HCT116 (cell line): ENCODE measurements at regions not wholly inside any gene's neighbourhood (a gene's known extent, or its start where the extent isn't known, plus 50 kb on each side); places are given as distances from the start of the nearest gene placed in this dataset.

ENCODE experiments used
- ATAC-seq: fragments of 200-7000 bp; cut with Tn5 transposase; 2 replicates; pipeline ENCODE4 v1.9.1; 2020; ENCODE audit warnings: mild to moderate bottlenecking, moderate library complexity
- BruUV-seq: library from RNA; stranded (reverse); fragments of 400-500 nt; replicated peaks from 2 replicates; lab custom pipeline; 2021; lab: Mats Ljungman, UMichigan
- CTCF ChIA-PET: fragments of 300-600 bp; sonication (Branson Sonifier 250); formaldehyde crosslinking; loops from one replicate; lab custom pipeline; 2021; ENCODE audit warnings: antibody characterized with exemption; lab: Charles Lee
- POLR2A ChIA-PET: fragments of 300-600, 350-600 bp; sonication (Branson Sonifier 250); formaldehyde crosslinking; loops from one replicate; lab custom pipeline; 2021; ENCODE audit warnings: antibody characterized with exemption; lab: Charles Lee
- RAD21 ChIA-PET, 2 experiments: fragments of 300-600 bp; sonication (Branson Sonifier 250); formaldehyde crosslinking; loops; one replicate each; lab custom pipeline; 2023; ENCODE audit warnings: low total read pairs in 2 of 2; ENCODE audit not compliant: uncharacterized antibody in 2 of 2, unreplicated experiment in 2 of 2, low non-redundant PET in 1 of 2; lab: Charles Lee
- DNase-seq: peaks from one replicate; pipeline ENCODE4 v3.0.0-alpha.2; 2010; ENCODE audit warnings: low read depth, low spot score
- H2AFZ ChIP-seq: fragments of 200-600 bp; shearing (Covaris generic), sonication (generic); 2 replicates; pipeline ENCODE4 v1.6.1; 2017; ENCODE audit warnings: low read depth, mixed run types, mixed read lengths, antibody characterized with exemption, low read length; ENCODE audit not compliant: poor library complexity, severe bottlenecking
- H3K27ac ChIP-seq: 2 replicates; pipeline ENCODE4 v1.5.1; 2012; ENCODE audit warnings: low read depth, low read length
- H3K27me3 ChIP-seq: fragments of 200-600 bp; sonication (generic); 2 replicates; pipeline ENCODE4 v1.6.1; 2016; ENCODE audit warnings: mixed run types, low read length, mixed read lengths; ENCODE audit not compliant: insufficient read depth
- H3K36me3 ChIP-seq, 2 experiments: fragments of 200-500 bp in 1 of 2; fragments of 200-600 bp in 1 of 2; sonication (Bioruptor generic) in 1 of 2; sonication (generic) in 1 of 2; 2 replicates each; pipeline versions ENCODE4 v1.5.1 to v1.6.1; 2014 to 2016; ENCODE audit warnings: low read length in 2 of 2, inconsistent platforms in 1 of 2, mixed read lengths in 1 of 2, mixed run types in 1 of 2; ENCODE audit not compliant: insufficient read depth in 2 of 2, control insufficient read depth in 1 of 2
- H3K4me1 ChIP-seq, 2 experiments: fragments of 200-600 bp in 1 of 2; sonication (generic) in 1 of 2; 2 replicates each; pipeline versions ENCODE4 v1.5.1 to v1.6.1; 2012 to 2017; ENCODE audit warnings: low read length in 2 of 2, inconsistent platforms in 1 of 2, mild to moderate bottlenecking in 1 of 2, mixed read lengths in 1 of 2, mixed run types in 1 of 2, moderate library complexity in 1 of 2; ENCODE audit not compliant: insufficient read depth in 2 of 2, control insufficient read depth in 1 of 2
- H3K4me2 ChIP-seq: fragments of 200-600 bp; sonication (generic); 2 replicates; pipeline ENCODE4 v1.6.1; 2017; ENCODE audit warnings: mixed run types, low read length, mixed read lengths
- H3K4me3 ChIP-seq, 2 experiments: fragments of 200-600 bp in 1 of 2; sonication (generic) in 1 of 2; replicated peaks in 1 of 2; 2 replicates each; pipeline ENCODE4 v1.5.1; 2011 to 2016; ENCODE audit warnings: low read length in 2 of 2, control low read depth in 1 of 2, low read depth in 1 of 2, mild to moderate bottlenecking in 1 of 2, mixed read lengths in 1 of 2, mixed run types in 1 of 2
- H3K79me2 ChIP-seq: fragments of 200-600 bp; sonication (generic); 2 replicates; pipeline ENCODE4 v1.6.1; 2017; ENCODE audit warnings: mild to moderate bottlenecking, mixed run types, low read length, moderate library complexity, mixed read lengths; ENCODE audit not compliant: insufficient read depth
- H3K9ac ChIP-seq: fragments of 200-600 bp; sonication (generic); 2 replicates; pipeline ENCODE4 v1.6.1; 2016; ENCODE audit warnings: low read length, mixed read lengths
- H3K9me2 ChIP-seq: fragments of 200-600 bp; sonication (generic), shearing (Covaris generic); 2 replicates; pipeline ENCODE4 v1.6.1; 2017; ENCODE audit warnings: mixed run types, mild to moderate bottlenecking, moderate library complexity; ENCODE audit not compliant: insufficient read depth
- H3K9me3 ChIP-seq, 2 experiments: fragments of 200-500 bp in 1 of 2; fragments of 200-600 bp in 1 of 2; sonication (Bioruptor generic) in 1 of 2; sonication (generic) in 1 of 2; 2 replicates each; pipeline ENCODE4 v1.6.1; 2014 to 2017; ENCODE audit warnings: low read length in 2 of 2, mixed read lengths in 2 of 2, inconsistent platforms in 1 of 2, low read depth in 1 of 2, mild to moderate bottlenecking in 1 of 2, mixed run types in 1 of 2, moderate library complexity in 1 of 2; ENCODE audit not compliant: control insufficient read depth in 1 of 2, insufficient read depth in 1 of 2
- H4K20me1 ChIP-seq: fragments of 200-600 bp; sonication (generic), shearing (Covaris generic); 2 replicates; pipeline ENCODE4 v1.6.1; 2017; ENCODE audit warnings: mixed run types, mild to moderate bottlenecking, moderate library complexity; ENCODE audit not compliant: insufficient read depth
- CBX3 ChIP-seq: IDR thresholded peaks from 2 replicates; pipeline ENCODE4 v1.6.1; 2012; ENCODE audit warnings: low read depth
- CTCF ChIP-seq, 3 experiments: fragments of 200-600 bp in 1 of 3; sonication (generic) in 1 of 3; IDR thresholded peaks in 2 of 3; conservative IDR thresholded peaks in 1 of 3; 2 replicates each; pipeline ENCODE4 v1.5.1; 2012 to 2017; ENCODE audit warnings: low read depth in 2 of 3, low read length in 2 of 3, antibody characterized with exemption in 1 of 3, borderline replicate concordance in 1 of 3, control low read depth in 1 of 3, mild to moderate bottlenecking in 1 of 3, mixed read lengths in 1 of 3, mixed run types in 1 of 3, moderate library complexity in 1 of 3; ENCODE audit not compliant: insufficient read depth in 1 of 3
- ELF1 ChIP-seq: IDR thresholded peaks from 2 replicates; pipeline ENCODE4 v1.6.1; 2012; ENCODE audit warnings: low read depth, borderline replicate concordance
- FOSL1 ChIP-seq: IDR thresholded peaks from 2 replicates; pipeline ENCODE4 v1.6.1; 2012; ENCODE audit warnings: low read depth
- REST ChIP-seq: IDR thresholded peaks from 2 replicates; pipeline ENCODE4 v1.6.1; 2012; ENCODE audit warnings: low read depth
- SIN3A ChIP-seq: IDR thresholded peaks from 2 replicates; pipeline ENCODE4 v1.6.1; 2012; ENCODE audit warnings: low read depth
- SRF ChIP-seq: IDR thresholded peaks from 2 replicates; pipeline ENCODE4 v1.6.1; 2012; ENCODE audit warnings: low read depth
- ZBTB33 ChIP-seq: IDR thresholded peaks from 2 replicates; pipeline ENCODE4 v1.6.1; 2011; ENCODE audit warnings: mild to moderate bottlenecking, low read length, moderate library complexity; ENCODE audit not compliant: insufficient replicate concordance; ENCODE audit errors: extremely low read depth
- ZFX ChIP-seq: fragments of 450-650 bp; IDR thresholded peaks from 2 replicates; pipeline ENCODE4 v1.6.1; 2017
- intact Hi-C: fragments of 100-400 bp; cut with micrococcal nuclease; formaldehyde crosslinking; loops from 2 replicates; pipeline ENCODE4 v1.10.0; 2022

- no peaks in the 10 kb centered on the region for H3K27me3 ChIP-seq
- DNase-seq = no peak
- no peaks in the 10 kb centered on the region for H3K36me3 ChIP-seq
- no peak overlapping the region for H3K4me2 ChIP-seq
- no peak overlapping the region for H3K27ac ChIP-seq
- BruUV-seq = no TSS peak
- H3K9me3 ChIP-seq = peaks cover 0 to 26% of the 10 kb centered on the region in 2 experiments; a peak in 2 of 4 replicates
- TF ChIP-seq FOSL1 (no peak), SIN3A (no peak), SRF (no peak), ZFX (no peak), ZBTB33 (no peak)
- H4K20me1 ChIP-seq = no peaks in the 10 kb centered on the region
- H3K4me3 ChIP-seq = no peak overlapping the region
- no peaks in the 10 kb centered on the region for H3K79me2 ChIP-seq
- intact Hi-C loops = no loop called here
- no peak overlapping the region for H2AFZ ChIP-seq
- no peak for ATAC-seq
- H3K9me2 ChIP-seq = no peaks in the 10 kb centered on the region
- no peak overlapping the region for H3K9ac ChIP-seq
- ChIA-PET POLR2A (no interaction called here), CTCF (no interaction called here), RAD21 (no interaction called here)
- H3K4me1 ChIP-seq = no peaks in the 10 kb centered on the region
Observed at GRCh38 chr3:76958274-76958673, 81.6 kb upstream of the ROBO2 start.

- ChIA-PET POLR2A (no interaction called here), RAD21 (no interaction called here), CTCF (no interaction called here)
- no peak overlapping the region for H3K4me2 ChIP-seq
- H3K9me2 ChIP-seq = no peaks in the 10 kb centered on the region
- H4K20me1 ChIP-seq = no peaks in the 10 kb centered on the region
- H3K27me3 ChIP-seq = no peaks in the 10 kb centered on the region
- H2AFZ ChIP-seq = no peak overlapping the region
- H3K4me3 ChIP-seq = no peak overlapping the region
- DNase-seq (no peak), ATAC-seq (no peak)
- H3K4me1 ChIP-seq = no peaks in the 10 kb centered on the region
- peaks cover 0 to 23% of the 10 kb centered on the region in 2 experiments; a peak in 2 of 4 replicates for H3K9me3 ChIP-seq
- intact Hi-C loops = no loop called here
- BruUV-seq = no TSS peak
- no peaks in the 10 kb centered on the region for H3K79me2 ChIP-seq
- H3K36me3 ChIP-seq = no peaks in the 10 kb centered on the region
- H3K27ac ChIP-seq = no peak overlapping the region
- no peak overlapping the region for H3K9ac ChIP-seq
- TF ChIP-seq CBX3 (no peak), REST (no peak), FOSL1 (no peak), SRF (no peak), ZBTB33 (no peak), CTCF (IDR thresholded peaks at IDR 0.05 in 2 of 3, conservative IDR thresholded peaks at IDR 0.05 in 1 of 3; ENCODE audit: borderline replicate concordance in 1 of 3, insufficient read depth in 1 of 3, low read depth in 2 of 3, low read length in 2 of 3) (no peak), ELF1 (no peak)
Observed at GRCh38 chr3:76958861-76959260, 81.0 kb upstream of the ROBO2 start.
